Fibroblast of pulmonary artery (primary cell): ENCODE measurements at regions not wholly inside any gene's neighbourhood (a gene's known extent, or its start where the extent isn't known, plus 50 kb on each side); places are given as distances from the start of the nearest gene placed in this dataset.

Source experiments
- DNase-seq: peaks from one replicate; pipeline ENCODE4 v3.0.0-alpha.2; 2010; ENCODE audit warnings: low read depth
- H3K4me3 ChIP-seq: replicated peaks from 2 replicates; pipeline ENCODE4 v1.5.1; 2011; ENCODE audit warnings: low read depth, mild to moderate bottlenecking, control low read depth, low read length, moderate library complexity
- TF ChIP-seq, protein P1 (sequence below): IDR thresholded peaks from 2 replicates; pipeline ENCODE4 v1.5.1; 2011; ENCODE audit warnings: mild to moderate bottlenecking, control low read depth, low read length, inconsistent platforms; ENCODE audit errors: missing control alignments

DNA sequence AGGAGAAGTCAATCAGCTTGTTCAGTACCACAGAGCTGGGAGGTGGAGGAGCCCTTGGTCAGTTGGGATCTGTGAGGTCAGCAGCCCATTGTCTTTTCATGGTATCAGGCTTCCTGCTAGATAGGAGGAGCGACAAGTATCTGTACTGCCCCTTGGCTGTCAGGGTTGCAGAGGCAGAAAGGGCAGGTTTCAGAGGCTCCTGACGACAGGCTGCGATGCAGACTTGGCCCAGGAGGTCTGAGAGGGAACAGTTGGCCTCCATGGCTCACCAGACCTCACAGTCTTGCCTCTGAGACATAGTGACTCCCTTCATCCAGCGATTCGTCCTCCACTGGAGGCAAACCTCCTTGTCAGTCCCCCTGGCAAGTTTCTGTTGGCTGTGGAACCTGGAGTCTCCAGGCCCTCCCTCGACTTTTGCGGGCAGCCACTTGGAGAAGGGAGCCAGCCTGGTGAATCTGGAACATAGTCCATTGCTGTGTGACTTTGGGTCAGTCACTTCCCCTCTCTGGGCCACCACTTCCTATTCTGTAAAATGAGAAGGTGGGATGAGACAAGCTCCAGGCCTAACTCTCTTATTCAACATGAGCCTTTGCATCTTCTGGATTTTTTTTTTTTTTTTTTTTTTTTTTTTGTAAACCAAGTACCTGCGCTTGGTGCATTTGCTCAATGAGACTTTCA lies 177.9 kb upstream of the TLE3 start:
- no peak overlapping the region for H3K4me3 ChIP-seq
- DNase-seq = no peak
- TF ChIP-seq, protein P1, sequence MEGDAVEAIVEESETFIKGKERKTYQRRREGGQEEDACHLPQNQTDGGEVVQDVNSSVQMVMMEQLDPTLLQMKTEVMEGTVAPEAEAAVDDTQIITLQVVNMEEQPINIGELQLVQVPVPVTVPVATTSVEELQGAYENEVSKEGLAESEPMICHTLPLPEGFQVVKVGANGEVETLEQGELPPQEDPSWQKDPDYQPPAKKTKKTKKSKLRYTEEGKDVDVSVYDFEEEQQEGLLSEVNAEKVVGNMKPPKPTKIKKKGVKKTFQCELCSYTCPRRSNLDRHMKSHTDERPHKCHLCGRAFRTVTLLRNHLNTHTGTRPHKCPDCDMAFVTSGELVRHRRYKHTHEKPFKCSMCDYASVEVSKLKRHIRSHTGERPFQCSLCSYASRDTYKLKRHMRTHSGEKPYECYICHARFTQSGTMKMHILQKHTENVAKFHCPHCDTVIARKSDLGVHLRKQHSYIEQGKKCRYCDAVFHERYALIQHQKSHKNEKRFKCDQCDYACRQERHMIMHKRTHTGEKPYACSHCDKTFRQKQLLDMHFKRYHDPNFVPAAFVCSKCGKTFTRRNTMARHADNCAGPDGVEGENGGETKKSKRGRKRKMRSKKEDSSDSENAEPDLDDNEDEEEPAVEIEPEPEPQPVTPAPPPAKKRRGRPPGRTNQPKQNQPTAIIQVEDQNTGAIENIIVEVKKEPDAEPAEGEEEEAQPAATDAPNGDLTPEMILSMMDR = no peak

DNA sequence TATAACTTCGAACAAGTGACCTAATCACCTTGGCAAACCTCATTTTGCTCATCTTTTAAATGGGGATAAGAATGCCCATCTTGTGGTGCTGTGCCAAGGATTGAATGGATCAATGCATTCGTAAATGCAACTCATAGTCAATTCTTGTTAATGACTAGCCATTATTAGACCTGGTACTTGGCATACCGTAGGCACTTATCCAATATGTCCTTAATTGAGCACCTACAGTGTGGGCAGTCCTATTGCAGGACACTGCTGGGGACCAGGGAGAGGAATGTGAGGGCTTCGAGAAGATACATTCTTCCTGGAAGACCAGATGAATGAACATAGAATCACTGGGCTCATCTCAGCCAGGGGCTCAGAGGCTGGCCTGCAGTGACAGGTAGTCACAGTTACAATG lies 177.2 kb upstream of the TLE3 start:
- TF ChIP-seq, protein P1 = no peak
- no peak for DNase-seq
- H3K4me3 ChIP-seq = no peak overlapping the region

DNA sequence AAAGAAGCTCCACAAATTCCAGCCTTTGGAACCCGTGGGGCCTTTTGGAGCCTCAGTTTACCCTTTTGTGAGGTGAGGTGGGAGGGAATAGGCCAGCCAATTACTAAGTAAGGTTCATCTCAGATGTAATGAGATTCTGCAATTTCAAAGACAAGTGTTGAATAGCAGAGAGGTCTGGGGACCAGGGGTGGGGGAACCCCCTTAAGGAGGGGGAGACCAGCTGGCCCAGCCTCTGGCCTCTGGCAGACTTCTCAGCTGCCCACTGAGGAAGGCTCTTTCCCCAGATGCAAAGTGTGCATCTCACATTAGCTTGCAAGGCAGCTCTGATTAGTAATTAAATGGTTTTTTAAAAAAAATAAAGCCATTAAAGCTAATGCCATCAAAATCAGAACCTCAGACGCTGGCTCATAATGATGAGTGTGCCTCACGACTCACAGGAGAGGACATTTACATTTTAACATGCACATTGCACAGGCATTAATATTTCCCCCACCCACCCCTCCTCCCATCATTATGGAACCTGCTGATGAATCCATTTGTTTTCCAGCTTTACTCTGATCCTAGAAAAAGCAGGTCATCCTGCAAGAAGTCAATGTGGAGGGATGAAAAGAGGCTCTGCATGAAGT lies 176.7 kb upstream of the TLE3 start:
- TF ChIP-seq, protein P1 = no peak
- DNase-seq = no peak

DNA sequence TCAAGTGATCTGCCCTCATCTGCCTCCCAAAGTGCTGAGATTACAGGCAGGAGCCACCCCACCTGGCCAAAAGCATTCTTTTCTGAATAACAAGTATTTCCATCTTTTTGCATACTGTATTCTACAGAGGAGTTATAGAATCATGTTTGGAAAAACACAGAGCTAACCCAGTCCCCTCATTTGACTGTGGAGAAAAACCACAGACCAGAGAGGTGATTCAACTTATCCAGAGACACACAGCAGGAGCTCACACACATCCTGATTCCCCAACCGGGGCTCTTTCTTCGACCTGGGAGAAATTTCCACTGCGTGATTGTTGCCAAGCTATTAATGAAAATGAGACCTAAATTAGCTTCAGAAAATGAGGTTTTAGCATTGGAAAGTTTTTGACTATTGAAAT lies 176.1 kb upstream of the TLE3 start:
- DNase-seq = no peak
- H3K4me3 ChIP-seq = no peak overlapping the region
- TF ChIP-seq, protein P1 = no peak

More for the DNA sequence above, 176.7 kb upstream of the TLE3 start:
- H3K4me3 ChIP-seq = no peak overlapping the region

DNA sequence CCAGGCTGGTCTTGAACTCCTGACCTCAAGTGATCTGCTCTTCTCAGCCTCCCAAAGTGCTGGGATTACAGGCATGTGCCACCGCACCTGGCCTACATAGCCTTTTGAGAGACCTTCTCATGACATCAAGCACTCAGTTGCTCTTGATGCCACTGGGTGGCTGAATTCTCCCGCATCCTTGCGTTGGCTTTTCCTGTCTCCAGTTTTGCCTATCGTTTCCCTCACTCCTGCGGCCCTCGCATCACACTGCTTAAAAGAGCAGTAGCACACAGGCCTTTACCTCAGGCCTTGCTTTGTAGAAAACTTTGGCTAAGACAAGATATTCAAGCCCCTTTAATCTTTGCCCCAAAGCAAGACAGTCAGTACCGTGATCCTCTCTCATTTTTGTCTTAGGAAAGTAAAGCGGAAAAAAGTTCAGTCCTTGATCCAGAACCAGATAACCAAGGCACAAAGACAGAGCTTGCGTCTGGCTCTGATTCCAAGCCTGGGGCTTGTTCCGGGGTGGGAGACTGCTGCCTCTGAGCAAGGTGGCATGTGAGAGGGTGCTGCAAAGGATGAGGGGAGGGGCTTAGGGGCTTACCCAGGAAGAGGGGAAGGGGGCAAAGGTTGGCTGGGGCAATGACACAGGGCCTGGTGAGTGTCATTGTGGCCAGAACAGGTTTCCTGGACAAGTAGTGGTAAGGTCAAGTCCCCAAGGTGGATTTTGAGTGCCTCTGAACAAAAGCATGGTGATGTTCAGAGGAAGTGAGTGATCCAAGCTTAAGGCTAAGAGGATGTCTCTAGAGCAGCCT lies 175.0 kb upstream of the TLE3 start:
- TF ChIP-seq, protein P1 = no peak
- no peak overlapping the region for H3K4me3 ChIP-seq
- DNase-seq = no peak

DNA sequence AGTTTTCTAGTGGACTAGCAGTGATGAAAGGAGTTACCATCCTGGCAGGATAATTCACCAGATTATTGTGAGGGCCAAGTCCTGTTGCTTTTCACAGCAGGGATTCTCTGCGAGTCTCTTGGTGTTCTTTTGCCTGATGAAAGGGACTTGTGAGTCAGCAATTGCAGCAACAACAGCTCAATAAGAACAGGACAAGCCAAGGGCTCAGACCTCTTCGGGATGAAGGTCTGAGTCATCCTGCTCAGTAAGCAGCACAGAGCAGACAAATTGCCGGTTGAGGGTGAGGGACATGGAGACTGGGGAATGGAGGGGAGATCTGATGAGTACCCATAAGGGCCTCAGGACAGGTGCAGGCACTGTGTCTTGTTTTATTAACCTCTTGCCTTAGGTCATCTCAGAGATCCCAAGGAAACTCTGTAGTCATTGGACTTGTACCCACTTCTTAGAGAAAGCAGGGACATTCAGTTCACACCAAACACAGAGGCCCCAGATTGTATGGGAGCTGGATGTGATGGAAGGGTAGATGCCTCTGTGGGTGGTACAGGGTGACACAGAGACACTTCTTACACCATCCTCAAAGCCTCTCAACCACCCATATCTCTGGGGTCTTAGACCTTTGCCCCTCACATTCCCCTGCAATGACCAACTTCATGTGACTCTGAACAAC lies 173.8 kb upstream of the TLE3 start:
- TF ChIP-seq, protein P1 = no peak
- H3K4me3 ChIP-seq = no peak overlapping the region
- peak; percentile 97 for DNase-seq
